ENCODE measurements at regions not wholly inside any gene's neighbourhood (a gene's known extent, or its start where the extent isn't known, plus 50 kb on each side); places are given as distances from the start of the nearest gene placed in this dataset.

GRCh38 chr7:145643981-145644380 lies 472.6 kb upstream of the CNTNAP2 start:
- Histone ChIP-seq H3K27me3 (ENCODE audit: insufficient read depth in 3 of 3, low read length in 2 of 3) (no peaks in the 10 kb centered on the region), H3K4me1 (no peaks in the 10 kb centered on the region), H3K9me3 (no peaks in the 10 kb centered on the region), H3K27ac (no peak overlapping the region), H3K4me3 (no peak overlapping the region), H3K36me3 (ENCODE audit: insufficient read depth in 1 of 2, low read depth in 1 of 2) (no peaks in the 10 kb centered on the region)
- TF ChIP-seq CTCF (IDR thresholded peaks at IDR 0.05) = no peak
- intact Hi-C loops (cut with DNase I) = no loop called here
- 66 to 71% (median 71%) methylated on average over 3 of the region's 3 CpGs for WGBS, 3 donors
- DNase-seq = peak in 1 of 2 donors; percentile 15
- no peak for ATAC-seq

- intact Hi-C loops (cut with DNase I) = no loop called here
- no peak for ATAC-seq
- Histone ChIP-seq H3K4me1 (no peaks in the 10 kb centered on the region), H3K4me3 (no peak overlapping the region), H3K36me3 (ENCODE audit: insufficient read depth in 1 of 2, low read depth in 1 of 2) (no peaks in the 10 kb centered on the region), H3K9me3 (no peaks in the 10 kb centered on the region), H3K27ac (no peak overlapping the region), H3K27me3 (ENCODE audit: insufficient read depth in 3 of 3, low read length in 2 of 3) (no peaks in the 10 kb centered on the region)
- no peak for DNase-seq
- no peak for TF ChIP-seq CTCF (IDR thresholded peaks at IDR 0.05)
- WGBS, 3 donors = 44 to 89% (median 65%) methylated on average over 2 of the region's 2 CpGs
These were observed 483.1 kb upstream of the CNTNAP2 start for GRCh38 chr7:145633513-145633912.

GRCh38 chr7:145624618-145625017 lies 492.0 kb upstream of the CNTNAP2 start:
- Histone ChIP-seq H3K27ac (no peak overlapping the region), H3K4me1 (no peaks in the 10 kb centered on the region), H3K27me3 (ENCODE audit: insufficient read depth in 3 of 3, low read length in 2 of 3) (no peaks in the 10 kb centered on the region), H3K36me3 (ENCODE audit: insufficient read depth in 1 of 2, low read depth in 1 of 2) (no peaks in the 10 kb centered on the region), H3K9me3 (no peaks in the 10 kb centered on the region), H3K4me3 (no peak overlapping the region)
- DNase-seq = no peak
- WGBS, 3 donors = 55 to 89% (median 68%) methylated on average over 1 of the region's 1 CpG
- no peak for ATAC-seq
- intact Hi-C loops (cut with DNase I) = no loop called here
- TF ChIP-seq CTCF (IDR thresholded peaks at IDR 0.05) = no peak

GRCh38 chr7:145605963-145606362 lies 510.6 kb upstream of the CNTNAP2 start:
- Histone ChIP-seq H3K4me1 (no peaks in the 10 kb centered on the region), H3K27me3 (ENCODE audit: insufficient read depth in 3 of 3, low read length in 2 of 3) (no peaks in the 10 kb centered on the region), H3K36me3 (ENCODE audit: insufficient read depth in 1 of 2, low read depth in 1 of 2) (no peaks in the 10 kb centered on the region), H3K9me3 (no peaks in the 10 kb centered on the region), H3K4me3 (no peak overlapping the region), H3K27ac (no peak overlapping the region)
- intact Hi-C loops (cut with DNase I) = no loop called here
- WGBS, 3 donors = 58 to 83% (median 76%) methylated on average over 5 of the region's 5 CpGs
- ATAC-seq = no peak
- no peak for TF ChIP-seq CTCF (IDR thresholded peaks at IDR 0.05)
- DNase-seq = no peak

GRCh38 chr7:145599376-145599775 lies 517.2 kb upstream of the CNTNAP2 start:
- H3K4me1 ChIP-seq = no peaks in the 10 kb centered on the region
- no peaks in the 10 kb centered on the region for H3K27me3 ChIP-seq (ENCODE audit: insufficient read depth in 3 of 3, low read length in 2 of 3)
- H3K27ac ChIP-seq = no peak overlapping the region
- no peak for TF ChIP-seq CTCF (IDR thresholded peaks at IDR 0.05)
- H3K9me3 ChIP-seq = no peaks in the 10 kb centered on the region
- DNase-seq (no peak), ATAC-seq (no peak)
- 47 to 69% (median 55%) methylated on average over 1 of the region's 1 CpG for WGBS, 3 donors
- intact Hi-C loops (cut with DNase I) = no loop called here
- no peak overlapping the region for H3K4me3 ChIP-seq
- H3K36me3 ChIP-seq (ENCODE audit: insufficient read depth in 1 of 2, low read depth in 1 of 2) = no peaks in the 10 kb centered on the region
